Testis (tissue), 2 donors: ENCODE measurements at regions not wholly inside any gene's neighbourhood (a gene's known extent, or its start where the extent isn't known, plus 50 kb on each side); places are given as distances from the start of the nearest gene placed in this dataset.

Source experiments
- DNase-seq: peaks from one replicate; pipeline ENCODE4 v3.0.0-alpha.2; 2019
- H3K27ac ChIP-seq, 2 donors: fragments of 200-600 bp; sonication (generic); one replicate each; pipeline ENCODE4 v1.5.1; 2019
- H3K27me3 ChIP-seq: fragments of 200-600 bp; sonication (generic); one replicate; pipeline ENCODE4 v1.5.1; 2019
- H3K36me3 ChIP-seq: fragments of 200-600 bp; sonication (generic); one replicate; pipeline ENCODE4 v1.5.1; 2017; ENCODE audit warnings: low read depth; ENCODE audit errors: missing control alignments
- H3K4me1 ChIP-seq: fragments of 200-600 bp; sonication (generic); one replicate; pipeline ENCODE4 v1.5.1; 2019
- H3K4me3 ChIP-seq, 2 donors: fragments of 200-600 bp; sonication (generic); one replicate each; pipeline ENCODE4 v1.5.1; 2017 to 2019
- H3K9me3 ChIP-seq: fragments of 200-600 bp; sonication (generic); one replicate; pipeline ENCODE4 v1.5.1; 2017
- POLR2A ChIP-seq: fragments of 450-650 bp; IDR thresholded peaks from one replicate; pipeline ENCODE4 v1.6.1; 2017; ENCODE audit warnings: antibody characterized with exemption, mild to moderate bottlenecking, moderate library complexity
- WGBS, 2 donors: methylation state at CpG; one replicate each; pipeline ENCODE4 v1.1.5; 2018; 5-methylcytosine and 5-hydroxymethylcytosine counted together
- intact Hi-C: fragments of 100-400 bp; cut with DNase I; formaldehyde crosslinking; loops from one replicate; pipeline ENCODE4 v1.15.1; 2023; ENCODE audit warnings: low total_unique reads
- TF ChIP-seq, protein P1 (sequence below), 3 experiments: fragments of 450-650 bp in 2 of 3; fragments of 200-600 bp in 1 of 3; sonication (generic) in 1 of 3; IDR thresholded peaks; one replicate each; pipeline ENCODE4 v1.5.1; 2016 to 2019; ENCODE audit warnings: antibody characterized with exemption in 3 of 3, mild to moderate bottlenecking in 2 of 3, moderate library complexity in 1 of 3

DNA sequence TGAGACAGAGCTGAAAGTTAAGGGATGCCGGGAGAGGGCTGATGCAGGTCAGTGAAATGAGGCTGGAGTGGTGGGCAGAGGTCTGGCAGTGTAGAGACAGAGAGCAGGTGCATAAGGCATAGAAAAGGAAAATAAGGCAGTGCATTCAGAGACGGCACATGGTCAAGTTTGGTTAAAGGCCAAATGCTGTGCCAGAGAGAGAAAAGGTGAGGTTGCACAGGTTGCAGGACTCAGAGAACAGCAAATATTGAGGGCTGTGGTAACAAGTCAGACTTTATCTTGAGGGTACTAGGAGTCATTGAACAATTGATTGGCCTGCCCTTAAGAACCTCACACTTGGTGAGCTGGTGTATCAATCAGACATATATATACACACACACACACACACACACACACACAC is 102.9 kb upstream of the TSHZ2 start:
- intact Hi-C loops: no loop called here
- H3K27me3 ChIP-seq: no peaks in the 10 kb centered on the region
- no peak overlapping the region for H3K27ac ChIP-seq
- H3K9me3 ChIP-seq: no peaks in the 10 kb centered on the region
- WGBS, 2 donors: 91 to 100% methylated on average over 2 of the region's 2 CpGs
- TF ChIP-seq, protein P1, sequence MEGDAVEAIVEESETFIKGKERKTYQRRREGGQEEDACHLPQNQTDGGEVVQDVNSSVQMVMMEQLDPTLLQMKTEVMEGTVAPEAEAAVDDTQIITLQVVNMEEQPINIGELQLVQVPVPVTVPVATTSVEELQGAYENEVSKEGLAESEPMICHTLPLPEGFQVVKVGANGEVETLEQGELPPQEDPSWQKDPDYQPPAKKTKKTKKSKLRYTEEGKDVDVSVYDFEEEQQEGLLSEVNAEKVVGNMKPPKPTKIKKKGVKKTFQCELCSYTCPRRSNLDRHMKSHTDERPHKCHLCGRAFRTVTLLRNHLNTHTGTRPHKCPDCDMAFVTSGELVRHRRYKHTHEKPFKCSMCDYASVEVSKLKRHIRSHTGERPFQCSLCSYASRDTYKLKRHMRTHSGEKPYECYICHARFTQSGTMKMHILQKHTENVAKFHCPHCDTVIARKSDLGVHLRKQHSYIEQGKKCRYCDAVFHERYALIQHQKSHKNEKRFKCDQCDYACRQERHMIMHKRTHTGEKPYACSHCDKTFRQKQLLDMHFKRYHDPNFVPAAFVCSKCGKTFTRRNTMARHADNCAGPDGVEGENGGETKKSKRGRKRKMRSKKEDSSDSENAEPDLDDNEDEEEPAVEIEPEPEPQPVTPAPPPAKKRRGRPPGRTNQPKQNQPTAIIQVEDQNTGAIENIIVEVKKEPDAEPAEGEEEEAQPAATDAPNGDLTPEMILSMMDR (IDR thresholded peaks at IDR 0.05): no peak
- no peak for TF ChIP-seq POLR2A
- no peaks in the 10 kb centered on the region for H3K36me3 ChIP-seq
- H3K4me3 ChIP-seq: no peak overlapping the region
- DNase-seq: no peak
- H3K4me1 ChIP-seq: no peaks in the 10 kb centered on the region

DNA sequence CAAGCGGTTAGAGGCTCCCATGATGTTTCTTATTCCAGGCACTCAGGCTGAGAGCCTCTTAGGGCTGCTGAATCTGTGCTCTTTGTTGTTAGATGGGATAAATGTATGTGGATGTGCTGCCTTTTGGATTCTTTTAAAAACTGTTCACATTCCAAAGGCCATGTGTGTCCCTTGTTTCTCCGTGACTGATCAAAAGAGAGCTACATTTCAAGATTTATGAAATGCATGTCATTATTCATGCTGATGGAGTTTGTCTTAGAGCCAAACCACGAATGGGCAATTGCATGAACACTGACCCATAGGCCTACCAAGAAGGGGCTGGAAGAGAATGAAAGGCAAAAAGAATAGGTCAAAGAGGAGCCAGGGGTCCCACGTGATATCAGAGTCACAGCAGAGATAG is 104.9 kb upstream of the TSHZ2 start:
- intact Hi-C loops: no loop called here

DNA sequence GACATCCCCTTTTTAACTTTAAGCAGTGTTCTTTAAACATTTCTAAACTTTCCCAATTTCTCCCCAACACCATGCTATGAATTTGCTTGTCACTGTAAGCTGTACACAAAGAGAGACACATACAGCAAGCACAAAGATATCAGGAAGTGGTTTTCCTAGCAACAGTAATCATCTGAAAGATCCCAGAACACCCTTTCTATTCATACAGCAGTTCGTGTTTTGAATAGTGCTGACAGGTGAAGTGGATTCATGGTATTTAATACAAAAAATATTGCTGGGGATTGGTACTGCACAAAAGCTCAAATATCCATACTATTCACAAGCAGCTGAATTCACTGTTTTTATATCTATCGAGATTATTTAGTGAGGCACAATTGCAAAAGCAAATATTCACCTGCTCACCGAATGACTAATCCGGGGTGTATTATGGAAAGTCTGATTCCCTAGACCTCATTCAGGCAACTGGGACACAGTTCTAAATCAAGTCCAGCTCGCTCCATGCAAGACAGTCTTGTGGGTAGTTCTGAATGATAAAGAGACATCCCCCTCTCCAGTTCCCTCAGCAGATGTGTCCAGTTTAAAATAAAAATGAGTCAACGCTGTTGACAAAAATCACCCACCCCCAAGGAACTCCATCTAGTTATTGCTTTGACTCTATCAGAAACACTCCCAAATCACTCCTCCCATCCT is 107.1 kb upstream of the TSHZ2 start:
- H3K27me3 ChIP-seq: no peaks in the 10 kb centered on the region
- no peaks in the 10 kb centered on the region for H3K36me3 ChIP-seq
- WGBS, 2 donors: 76 to 81% methylated on average over 6 of the region's 6 CpGs
- no peak overlapping the region for H3K4me3 ChIP-seq
- intact Hi-C loops: no loop called here
- H3K27ac ChIP-seq: no peak overlapping the region
- TF ChIP-seq, protein P1 (IDR thresholded peaks at IDR 0.05): no peak
- TF ChIP-seq POLR2A: no peak
- H3K4me1 ChIP-seq: no peaks in the 10 kb centered on the region
- DNase-seq: no peak
- no peaks in the 10 kb centered on the region for H3K9me3 ChIP-seq

More for the DNA sequence above, 104.9 kb upstream of the TSHZ2 start:
- H3K4me3 ChIP-seq: no peak overlapping the region
- no peaks in the 10 kb centered on the region for H3K9me3 ChIP-seq
- no peak overlapping the region for H3K27ac ChIP-seq
- DNase-seq: no peak
- no peaks in the 10 kb centered on the region for H3K36me3 ChIP-seq
- H3K27me3 ChIP-seq: no peaks in the 10 kb centered on the region
- 78 to 87% methylated on average over 4 of the region's 4 CpGs for WGBS, 2 donors
- TF ChIP-seq POLR2A: no peak
- TF ChIP-seq, protein P1 (IDR thresholded peaks at IDR 0.05): no peak
- no peaks in the 10 kb centered on the region for H3K4me1 ChIP-seq

DNA sequence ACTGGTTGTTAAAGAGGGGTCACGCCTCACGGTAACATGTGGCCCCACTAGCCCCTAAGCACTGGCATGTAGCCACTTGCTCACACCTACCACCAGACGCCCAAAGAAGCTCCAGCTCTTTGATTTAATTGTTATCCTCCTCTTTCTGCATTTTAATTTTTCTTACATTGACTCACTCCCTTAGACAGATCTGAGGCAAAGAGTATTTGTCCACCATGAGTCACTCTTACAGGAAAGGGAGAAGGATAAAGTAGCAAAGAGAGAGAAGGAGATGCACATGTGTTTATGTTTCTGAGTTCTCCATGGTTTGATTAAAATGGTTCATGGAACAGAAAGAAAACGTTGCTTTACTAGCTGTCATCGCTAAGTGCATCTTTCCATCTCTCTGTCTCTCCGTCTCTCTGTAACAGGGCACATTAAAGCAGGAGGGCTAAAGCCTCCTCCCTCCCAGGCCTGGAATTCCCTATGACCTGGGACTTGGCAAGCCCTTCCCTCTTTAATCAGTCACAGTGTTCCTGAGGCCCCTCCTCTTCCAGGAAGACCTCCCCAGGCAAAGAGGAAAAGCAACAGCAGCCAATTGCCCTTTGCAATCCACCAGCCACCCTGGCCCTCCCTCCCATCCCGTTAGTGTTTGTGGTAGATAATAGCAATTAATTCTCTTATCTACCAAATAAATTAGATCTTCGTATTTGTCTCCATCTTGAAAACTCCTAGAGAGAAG is 112.8 kb upstream of the TSHZ2 start:
- DNase-seq: no peak
- Histone ChIP-seq H3K27ac (no peak overlapping the region), H3K36me3 (no peaks in the 10 kb centered on the region), H3K4me1 (no peaks in the 10 kb centered on the region), H3K9me3 (no peaks in the 10 kb centered on the region), H3K4me3 (no peak overlapping the region), H3K27me3 (no peaks in the 10 kb centered on the region)
- intact Hi-C loops: no loop called here
- 69 to 74% methylated on average over 8 of the region's 8 CpGs for WGBS, 2 donors
- TF ChIP-seq, protein P1 (IDR thresholded peaks at IDR 0.05): no peak
